ENCODE measurements at regions not wholly inside any gene's neighbourhood (a gene's known extent, or its start where the extent isn't known, plus 50 kb on each side); places are given as distances from the start of the nearest gene placed in this dataset.

DNA sequence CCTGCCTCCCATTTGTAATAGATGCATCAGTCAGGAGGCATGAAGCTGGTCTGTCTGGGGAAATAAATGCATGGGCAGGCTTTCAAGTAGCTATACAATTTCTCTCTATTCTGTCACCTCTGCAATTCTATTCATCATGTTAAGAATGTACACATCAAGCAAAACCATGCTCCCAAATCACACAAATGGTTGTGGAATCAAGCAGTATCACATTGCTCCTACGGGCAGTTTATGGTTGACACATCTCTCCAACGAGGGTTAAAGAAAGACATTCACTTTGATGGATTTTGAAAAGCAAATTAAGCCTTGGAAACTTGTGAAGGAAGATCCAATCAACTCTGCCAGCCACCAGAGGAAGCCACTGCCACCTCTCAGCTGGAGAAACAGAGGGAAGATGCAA lies 1277.4 kb upstream of the TMEM132C start:
- Mint-ChIP-seq H3K36me3 (ENCODE audit: low read depth) (no peaks in the 10 kb centered on the region), H3K27me3 (no peaks in the 10 kb centered on the region), H3K27ac (no peak overlapping the region), H3K9me3 (peaks cover 8% of the 10 kb centered on the region), H3K4me3 (no peak overlapping the region), H3K4me1 (no peaks in the 10 kb centered on the region)
- DNase-seq (no peak), ATAC-seq (ENCODE audit: low read depth) (no peak)
- TF ChIP-seq, protein P1, sequence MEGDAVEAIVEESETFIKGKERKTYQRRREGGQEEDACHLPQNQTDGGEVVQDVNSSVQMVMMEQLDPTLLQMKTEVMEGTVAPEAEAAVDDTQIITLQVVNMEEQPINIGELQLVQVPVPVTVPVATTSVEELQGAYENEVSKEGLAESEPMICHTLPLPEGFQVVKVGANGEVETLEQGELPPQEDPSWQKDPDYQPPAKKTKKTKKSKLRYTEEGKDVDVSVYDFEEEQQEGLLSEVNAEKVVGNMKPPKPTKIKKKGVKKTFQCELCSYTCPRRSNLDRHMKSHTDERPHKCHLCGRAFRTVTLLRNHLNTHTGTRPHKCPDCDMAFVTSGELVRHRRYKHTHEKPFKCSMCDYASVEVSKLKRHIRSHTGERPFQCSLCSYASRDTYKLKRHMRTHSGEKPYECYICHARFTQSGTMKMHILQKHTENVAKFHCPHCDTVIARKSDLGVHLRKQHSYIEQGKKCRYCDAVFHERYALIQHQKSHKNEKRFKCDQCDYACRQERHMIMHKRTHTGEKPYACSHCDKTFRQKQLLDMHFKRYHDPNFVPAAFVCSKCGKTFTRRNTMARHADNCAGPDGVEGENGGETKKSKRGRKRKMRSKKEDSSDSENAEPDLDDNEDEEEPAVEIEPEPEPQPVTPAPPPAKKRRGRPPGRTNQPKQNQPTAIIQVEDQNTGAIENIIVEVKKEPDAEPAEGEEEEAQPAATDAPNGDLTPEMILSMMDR (IDR thresholded peaks at IDR 0.05) = no peak
- ChIA-PET POLR2A (no interaction called here), CTCF (no interaction called here)
- intact Hi-C loops (cut with micrococcal nuclease) = no loop called here

DNA sequence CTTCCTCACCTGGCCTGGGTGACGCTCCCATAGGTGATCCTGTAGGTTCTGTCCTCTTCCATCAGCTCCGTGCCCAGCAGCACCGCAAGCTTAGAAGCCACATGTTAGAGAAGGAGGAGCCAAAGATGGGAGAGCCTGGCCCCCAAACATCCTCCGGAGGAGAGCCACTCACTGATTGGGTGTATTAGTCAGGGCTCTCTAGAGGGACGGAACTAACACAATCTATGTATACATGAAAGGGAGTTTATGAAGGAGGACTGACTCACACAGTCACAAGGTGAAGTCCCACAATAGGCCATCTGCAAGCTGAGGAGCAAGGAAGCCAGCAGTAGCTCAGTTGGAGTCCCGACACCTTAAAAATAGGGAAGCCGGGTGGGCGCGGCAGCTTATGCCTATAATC lies 1273.1 kb upstream of the TMEM132C start:
- H3K27me3 Mint-ChIP-seq = no peaks in the 10 kb centered on the region
- no peak overlapping the region for H3K4me3 Mint-ChIP-seq
- no peaks in the 10 kb centered on the region for H3K9me3 Mint-ChIP-seq
- DNase-seq (no peak), ATAC-seq (ENCODE audit: low read depth) (no peak)
- no peaks in the 10 kb centered on the region for H3K36me3 Mint-ChIP-seq (ENCODE audit: low read depth)
- ChIA-PET CTCF (no interaction called here), POLR2A (no interaction called here)
- no peaks in the 10 kb centered on the region for H3K4me1 Mint-ChIP-seq
- no peak overlapping the region for H3K27ac Mint-ChIP-seq
- intact Hi-C loops (cut with micrococcal nuclease) = no loop called here
- TF ChIP-seq, protein P1 (IDR thresholded peaks at IDR 0.05) = no peak

DNA sequence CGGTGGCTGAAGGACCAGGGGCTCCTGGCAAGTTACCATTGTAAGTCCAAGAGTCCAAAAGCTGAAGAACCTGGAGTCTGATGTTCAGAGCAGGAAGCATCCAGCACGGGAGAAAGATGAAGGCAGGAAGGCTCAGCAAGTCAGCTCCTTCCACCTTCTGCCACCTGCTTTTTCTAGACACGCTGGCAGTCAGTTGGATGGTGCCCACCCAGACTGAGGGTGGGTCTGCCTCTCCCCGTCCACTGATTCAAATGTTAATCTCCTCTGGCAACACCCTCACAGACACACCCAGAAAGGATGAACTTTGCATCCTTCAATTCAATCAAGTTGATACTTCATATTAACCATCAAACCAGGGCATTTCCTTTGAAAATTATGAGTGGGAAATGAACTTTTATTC lies 1272.4 kb upstream of the TMEM132C start:
- DNase-seq (no peak), ATAC-seq (ENCODE audit: low read depth) (no peak)
- ChIA-PET CTCF (no interaction called here), POLR2A (no interaction called here)
- Mint-ChIP-seq H3K9me3 (peaks cover 3% of the 10 kb centered on the region), H3K27ac (no peak overlapping the region), H3K4me3 (no peak overlapping the region), H3K36me3 (ENCODE audit: low read depth) (no peaks in the 10 kb centered on the region), H3K4me1 (no peaks in the 10 kb centered on the region), H3K27me3 (no peaks in the 10 kb centered on the region)
- intact Hi-C loops (cut with micrococcal nuclease) = no loop called here
- TF ChIP-seq, protein P1 (IDR thresholded peaks at IDR 0.05) = no peak

DNA sequence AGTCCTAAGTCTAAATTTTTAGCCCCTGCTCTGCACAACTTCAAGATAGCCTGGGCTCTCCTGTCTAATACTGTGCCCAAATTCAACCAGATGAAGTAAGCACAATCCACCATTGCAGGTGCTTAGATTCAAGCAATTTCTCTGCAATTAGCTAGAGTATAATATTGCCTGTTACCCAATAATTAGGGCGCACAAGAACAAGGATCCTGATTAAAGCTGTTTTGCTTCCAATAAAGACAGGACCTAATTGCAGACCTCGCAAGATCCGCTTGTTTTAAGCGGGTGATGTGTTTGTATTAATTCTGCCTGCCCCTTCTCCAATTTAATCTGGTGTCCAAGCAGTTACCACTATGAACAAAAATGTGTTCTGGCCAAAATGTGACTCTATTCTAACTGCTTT lies 1268.9 kb upstream of the TMEM132C start:
- Mint-ChIP-seq H3K27ac (no peak overlapping the region), H3K4me3 (no peak overlapping the region), H3K36me3 (ENCODE audit: low read depth) (no peaks in the 10 kb centered on the region), H3K4me1 (no peaks in the 10 kb centered on the region), H3K9me3 (peaks cover 4% of the 10 kb centered on the region), H3K27me3 (no peaks in the 10 kb centered on the region)
- DNase-seq = no peak
- ATAC-seq (ENCODE audit: low read depth) = no peak
- intact Hi-C loops (cut with micrococcal nuclease) = no loop called here
- TF ChIP-seq, protein P1 (IDR thresholded peaks at IDR 0.05) = no peak
- CTCF ChIA-PET = no interaction called here
- POLR2A ChIA-PET = no interaction called here

DNA sequence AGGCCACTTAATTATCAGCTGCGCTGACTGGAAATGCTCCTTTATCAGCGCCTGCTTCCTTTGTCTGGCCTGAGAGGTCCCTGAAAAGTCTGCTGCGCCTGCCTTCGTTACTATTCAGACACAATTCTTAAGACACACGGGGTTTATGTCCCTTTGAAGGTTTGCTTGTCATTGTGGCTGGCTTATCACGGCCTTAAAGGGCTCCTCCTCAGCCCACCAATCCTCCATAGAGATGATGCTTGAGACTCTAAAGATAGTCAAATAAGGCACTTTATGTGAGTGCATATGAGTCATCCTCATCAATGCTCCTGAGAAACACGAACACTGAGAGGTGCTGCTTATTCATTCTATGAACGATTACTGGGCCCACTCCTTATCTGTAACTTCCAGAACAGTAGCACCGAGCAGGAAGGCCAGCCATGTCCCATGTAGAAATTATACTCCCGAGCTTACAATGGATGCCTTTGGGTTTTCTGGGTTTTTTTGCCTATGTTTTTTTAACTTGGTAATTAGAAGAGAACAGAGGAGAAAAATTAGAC lies 1268.2 kb upstream of the TMEM132C start:
- H3K27me3 Mint-ChIP-seq = no peaks in the 10 kb centered on the region
- intact Hi-C loops (cut with micrococcal nuclease) = no loop called here
- DNase-seq (no peak), ATAC-seq (ENCODE audit: low read depth) (no peak)
- H3K4me3 Mint-ChIP-seq = no peak overlapping the region
- H3K27ac Mint-ChIP-seq = no peak overlapping the region
- POLR2A ChIA-PET = no interaction called here
- no peaks in the 10 kb centered on the region for H3K4me1 Mint-ChIP-seq
- peaks cover 5% of the 10 kb centered on the region for H3K9me3 Mint-ChIP-seq
- TF ChIP-seq, protein P1 (IDR thresholded peaks at IDR 0.05) = no peak
- H3K36me3 Mint-ChIP-seq (ENCODE audit: low read depth) = no peaks in the 10 kb centered on the region
- CTCF ChIA-PET = no interaction called here

Data from activated B cell treated with CpG ODN at 0.5 μM for 24 hours (primary cell).